ENCODE measurements at regions not wholly inside any gene's neighbourhood (a gene's known extent, or its start where the extent isn't known, plus 50 kb on each side); places are given as distances from the start of the nearest gene placed in this dataset.

- TF ChIP-seq, protein P1, sequence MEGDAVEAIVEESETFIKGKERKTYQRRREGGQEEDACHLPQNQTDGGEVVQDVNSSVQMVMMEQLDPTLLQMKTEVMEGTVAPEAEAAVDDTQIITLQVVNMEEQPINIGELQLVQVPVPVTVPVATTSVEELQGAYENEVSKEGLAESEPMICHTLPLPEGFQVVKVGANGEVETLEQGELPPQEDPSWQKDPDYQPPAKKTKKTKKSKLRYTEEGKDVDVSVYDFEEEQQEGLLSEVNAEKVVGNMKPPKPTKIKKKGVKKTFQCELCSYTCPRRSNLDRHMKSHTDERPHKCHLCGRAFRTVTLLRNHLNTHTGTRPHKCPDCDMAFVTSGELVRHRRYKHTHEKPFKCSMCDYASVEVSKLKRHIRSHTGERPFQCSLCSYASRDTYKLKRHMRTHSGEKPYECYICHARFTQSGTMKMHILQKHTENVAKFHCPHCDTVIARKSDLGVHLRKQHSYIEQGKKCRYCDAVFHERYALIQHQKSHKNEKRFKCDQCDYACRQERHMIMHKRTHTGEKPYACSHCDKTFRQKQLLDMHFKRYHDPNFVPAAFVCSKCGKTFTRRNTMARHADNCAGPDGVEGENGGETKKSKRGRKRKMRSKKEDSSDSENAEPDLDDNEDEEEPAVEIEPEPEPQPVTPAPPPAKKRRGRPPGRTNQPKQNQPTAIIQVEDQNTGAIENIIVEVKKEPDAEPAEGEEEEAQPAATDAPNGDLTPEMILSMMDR (IDR thresholded peaks at IDR 0.05; ENCODE audit: low read depth, low read length) = no peak
- no peak for DNase-seq (ENCODE audit: extremely low read depth, low read depth)
These were observed 72.8 kb downstream of the IRF2BPL start for GRCh38 chr14:76955575-76956315.

GRCh38 chr14:76954394-76955190, 73.9 kb downstream of the IRF2BPL start:
- no peak for DNase-seq (ENCODE audit: extremely low read depth, low read depth)
- TF ChIP-seq, protein P1 (IDR thresholded peaks at IDR 0.05; ENCODE audit: low read depth, low read length) = no peak

GRCh38 chr14:76953311-76953945, 75.1 kb downstream of the IRF2BPL start:
- DNase-seq (ENCODE audit: extremely low read depth, low read depth) = no peak
- TF ChIP-seq, protein P1 (IDR thresholded peaks at IDR 0.05; ENCODE audit: low read depth, low read length) = no peak

DNA sequence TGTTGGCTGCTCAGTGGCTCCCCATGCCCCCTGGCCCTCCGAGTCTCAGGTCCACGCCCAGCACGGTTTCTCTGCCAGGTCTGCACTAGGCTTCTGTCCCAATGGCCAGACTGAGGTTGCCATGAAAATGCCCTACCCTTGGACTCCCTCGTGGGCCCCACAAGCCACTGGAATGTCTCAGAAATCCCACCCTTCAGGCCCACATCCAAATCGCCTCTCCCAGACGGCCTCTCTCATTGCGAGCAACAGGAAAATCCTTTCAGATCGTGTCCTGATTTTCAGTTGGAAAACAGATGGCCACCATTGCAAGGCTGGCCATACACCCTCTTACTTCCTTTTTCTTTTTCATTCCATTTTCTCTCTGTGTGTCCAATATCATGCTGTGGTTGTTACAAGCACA, 77.3 kb downstream of the IRF2BPL start:
- DNase-seq (ENCODE audit: extremely low read depth, low read depth) = no peak
- TF ChIP-seq, protein P1 (IDR thresholded peaks at IDR 0.05; ENCODE audit: low read depth, low read length) = no peak

- no peak for DNase-seq (ENCODE audit: extremely low read depth, low read depth)
- TF ChIP-seq, protein P1 (IDR thresholded peaks at IDR 0.05; ENCODE audit: low read depth, low read length) = no peak
These were observed 78.2 kb downstream of the IRF2BPL start for GRCh38 chr14:76950055-76951020.

DNA sequence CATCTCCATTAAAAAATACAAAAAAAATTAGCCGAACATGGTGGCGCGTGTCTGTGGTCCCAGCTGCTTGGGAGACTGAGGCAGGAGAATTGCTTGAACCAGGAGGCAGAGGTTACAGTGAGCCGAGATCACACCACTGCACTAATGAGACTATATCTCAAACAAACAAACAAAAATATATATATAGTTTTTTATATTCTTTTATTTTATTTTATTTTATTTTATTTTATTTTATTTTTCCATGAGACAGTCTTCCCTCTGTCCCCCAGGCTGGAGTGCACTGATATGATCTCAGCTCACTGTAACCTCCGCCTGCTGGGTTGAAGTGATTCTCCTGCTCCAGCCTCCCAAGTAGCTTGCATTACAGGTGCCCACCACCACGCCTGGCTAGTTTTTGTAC, 79.5 kb downstream of the IRF2BPL start:
- DNase-seq (ENCODE audit: extremely low read depth, low read depth) = no peak
- TF ChIP-seq, protein P1 (IDR thresholded peaks at IDR 0.05; ENCODE audit: low read depth, low read length) = no peak
